ENCODE measurements at regions not wholly inside any gene's neighbourhood (a gene's known extent, or its start where the extent isn't known, plus 50 kb on each side); places are given as distances from the start of the nearest gene placed in this dataset.

- TF ChIP-seq, protein P1, sequence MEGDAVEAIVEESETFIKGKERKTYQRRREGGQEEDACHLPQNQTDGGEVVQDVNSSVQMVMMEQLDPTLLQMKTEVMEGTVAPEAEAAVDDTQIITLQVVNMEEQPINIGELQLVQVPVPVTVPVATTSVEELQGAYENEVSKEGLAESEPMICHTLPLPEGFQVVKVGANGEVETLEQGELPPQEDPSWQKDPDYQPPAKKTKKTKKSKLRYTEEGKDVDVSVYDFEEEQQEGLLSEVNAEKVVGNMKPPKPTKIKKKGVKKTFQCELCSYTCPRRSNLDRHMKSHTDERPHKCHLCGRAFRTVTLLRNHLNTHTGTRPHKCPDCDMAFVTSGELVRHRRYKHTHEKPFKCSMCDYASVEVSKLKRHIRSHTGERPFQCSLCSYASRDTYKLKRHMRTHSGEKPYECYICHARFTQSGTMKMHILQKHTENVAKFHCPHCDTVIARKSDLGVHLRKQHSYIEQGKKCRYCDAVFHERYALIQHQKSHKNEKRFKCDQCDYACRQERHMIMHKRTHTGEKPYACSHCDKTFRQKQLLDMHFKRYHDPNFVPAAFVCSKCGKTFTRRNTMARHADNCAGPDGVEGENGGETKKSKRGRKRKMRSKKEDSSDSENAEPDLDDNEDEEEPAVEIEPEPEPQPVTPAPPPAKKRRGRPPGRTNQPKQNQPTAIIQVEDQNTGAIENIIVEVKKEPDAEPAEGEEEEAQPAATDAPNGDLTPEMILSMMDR (conservative IDR thresholded peaks at IDR 0.05): no peak
- TF ChIP-seq EZH2 (IDR thresholded peaks at IDR 0.05; ENCODE audit: low read depth): no peak
Observed at GRCh38 chr2:35508601-35509000, 847.0 kb upstream of the CRIM1 start.

Measured in PC-9 (cell line).